ENCODE measurements at regions not wholly inside any gene's neighbourhood (a gene's known extent, or its start where the extent isn't known, plus 50 kb on each side); places are given as distances from the start of the nearest gene placed in this dataset.

- TF ChIP-seq ZNF274 (IDR thresholded peaks at IDR 0.05; ENCODE audit: low read depth, low read length): no peak
- TF ChIP-seq YY1 (IDR thresholded peaks at IDR 0.05; ENCODE audit: insufficient read depth, insufficient read length): no peak
Measured at GRCh38 chr3:3392946-3393345, 213.5 kb upstream of the CRBN start.
